PC-3 (cell line): ENCODE measurements at regions not wholly inside any gene's neighbourhood (a gene's known extent, or its start where the extent isn't known, plus 50 kb on each side); places are given as distances from the start of the nearest gene placed in this dataset.
A peak's percentile ranks its signal among the peaks of the same experiment; 100 is the strongest.

Experiments
- ATAC-seq: fragments of 200-7000 bp; cut with Tn5 transposase; 2 replicates; pipeline ENCODE4 v1.9.1; 2020; ENCODE audit warnings: mild to moderate bottlenecking, moderate library complexity
- BruUV-seq: library from RNA; stranded (reverse); fragments of 400-500 nt; replicated peaks from 2 replicates; lab custom pipeline; 2021; lab: Mats Ljungman, UMichigan
- CTCF ChIA-PET: fragments of 300-600 bp; sonication (Branson Sonifier 250); formaldehyde crosslinking; loops from one replicate; lab custom pipeline; 2022; ENCODE audit warnings: antibody characterized with exemption; lab: Charles Lee
- POLR2A ChIA-PET: fragments of 300-600 bp; sonication (Branson Sonifier 250); formaldehyde crosslinking; loops from one replicate; lab custom pipeline; 2022; ENCODE audit warnings: antibody characterized with exemption; ENCODE audit not compliant: unreplicated experiment; lab: Charles Lee
- DNase-seq: peaks from one replicate; pipeline ENCODE4 v3.0.0-alpha.2; 2015
- H2AFZ ChIP-seq: fragments of 300-600 bp; sonication (generic); 2 replicates; pipeline ENCODE4 v1.6.0; 2016; ENCODE audit warnings: antibody characterized with exemption, low read length
- H3F3A ChIP-seq: fragments of 300-600 bp; sonication (generic); one replicate; pipeline ENCODE4 v1.6.0; 2017; ENCODE audit warnings: antibody characterized with exemption, low read length, control low read depth, mild to moderate bottlenecking; ENCODE audit not compliant: unreplicated experiment
- H3K27ac ChIP-seq: fragments of 300-600 bp; sonication (generic); 2 replicates; pipeline ENCODE4 v1.5.1; 2016; ENCODE audit warnings: mild to moderate bottlenecking, low read length
- H3K27me3 ChIP-seq: fragments of 300-600 bp; sonication (generic); 2 replicates; pipeline ENCODE4 v1.6.1; 2016; ENCODE audit warnings: low read length, mixed read lengths
- H3K36me3 ChIP-seq: fragments of 300-600 bp; sonication (generic); 2 replicates; pipeline ENCODE4 v1.6.1; 2016; ENCODE audit warnings: low read depth, mixed run types, low read length, mixed read lengths
- H3K4me1 ChIP-seq: fragments of 300-600 bp; sonication (generic); 2 replicates; pipeline ENCODE4 v1.5.1; 2016; ENCODE audit warnings: low read length; ENCODE audit not compliant: insufficient read depth
- H3K4me2 ChIP-seq: fragments of 300-600 bp; sonication (generic); 2 replicates; pipeline ENCODE4 v1.6.0; 2016; ENCODE audit warnings: low read length
- H3K4me3 ChIP-seq: fragments of 300-600 bp; sonication (generic); 2 replicates; pipeline ENCODE4 v1.5.1; 2016; ENCODE audit warnings: mild to moderate bottlenecking, low read length, mixed read lengths
- H3K79me2 ChIP-seq: fragments of 300-600 bp; sonication (generic); 2 replicates; pipeline ENCODE4 v1.6.1; 2017; ENCODE audit warnings: low read length, mixed read lengths
- H3K9ac ChIP-seq: fragments of 300-600 bp; sonication (generic); 2 replicates; pipeline ENCODE4 v1.6.0; 2016; ENCODE audit warnings: mild to moderate bottlenecking, low read length
- H3K9me2 ChIP-seq: fragments of 300-600 bp; sonication (generic); replicated peaks from 2 replicates; pipeline ENCODE4 v1.6.1; 2016; ENCODE audit warnings: mixed run types, low read length, mixed read lengths
- H3K9me3 ChIP-seq: fragments of 300-600 bp; sonication (generic); 2 replicates; pipeline ENCODE4 v1.6.1; 2016; ENCODE audit warnings: low read length, mixed read lengths
- H4K20me1 ChIP-seq: fragments of 300-600 bp; sonication (generic); 2 replicates; pipeline ENCODE4 v1.6.1; 2016; ENCODE audit warnings: low read length, mixed read lengths
- CTCF ChIP-seq: fragments of 300-600 bp; sonication (generic); conservative IDR thresholded peaks from 2 replicates; pipeline ENCODE4 v1.5.1; 2017; ENCODE audit warnings: antibody characterized with exemption, low read depth, mild to moderate bottlenecking, low read length
- EZH2 ChIP-seq: fragments of 300-600 bp; sonication (generic); IDR thresholded peaks from one replicate; pipeline ENCODE4 v1.6.1; 2017; ENCODE audit warnings: antibody characterized with exemption, mild to moderate bottlenecking, low read length; ENCODE audit not compliant: unreplicated experiment
- EZH2phosphoT487 ChIP-seq: fragments of 300-600 bp; sonication (generic); IDR thresholded peaks from 2 replicates; pipeline ENCODE4 v1.6.1; 2018; ENCODE audit warnings: mild to moderate bottlenecking, antibody characterized with exemption, low read length, borderline replicate concordance
- intact Hi-C: fragments of 100-400 bp; cut with micrococcal nuclease; formaldehyde crosslinking; loops from 2 replicates; pipeline ENCODE4 v1.9.0; 2023

GRCh38 chr3:8369638-8370037, 132.0 kb upstream of the LMCD1 start:
- Histone ChIP-seq H2AFZ (no peak overlapping the region), H3K9me3 (no peaks in the 10 kb centered on the region), H3K4me2 (no peak overlapping the region), H3K4me1 (0 out of 2 replicates have a peak, but pooled peaks cover 3% of the 10 kb centered on the region), H3K27me3 (peaks cover 25% of the 10 kb centered on the region), H3K79me2 (no peaks in the 10 kb centered on the region), H3K4me3 (no peak overlapping the region), H3K9me2 (no peaks in the 10 kb centered on the region), H3K36me3 (no peaks in the 10 kb centered on the region), H4K20me1 (no peaks in the 10 kb centered on the region), H3K27ac (no peak overlapping the region), H3F3A (no peaks in the 10 kb centered on the region), H3K9ac (no peak overlapping the region)
- ATAC-seq (no peak), DNase-seq (no peak)
- intact Hi-C loops = no loop called here
- ChIA-PET POLR2A (no interaction called here), CTCF (no interaction called here)
- no peak for TF ChIP-seq EZH2phosphoT487
- no peak for TF ChIP-seq CTCF
- no peak for TF ChIP-seq EZH2
- BruUV-seq = no TSS peak

GRCh38 chr3:8371085-8371551, 130.5 kb upstream of the LMCD1 start:
- TF ChIP-seq EZH2phosphoT487 = no peak
- no peak for TF ChIP-seq EZH2
- no peak for TF ChIP-seq CTCF
- Histone ChIP-seq H3K27me3 (peaks cover 16% of the 10 kb centered on the region), H3K9me3 (no peaks in the 10 kb centered on the region), H3K4me1 (0 out of 2 replicates have a peak, but pooled peaks cover 3% of the 10 kb centered on the region), H3K9ac (no peak overlapping the region), H3K36me3 (no peaks in the 10 kb centered on the region), H3K27ac (no peak overlapping the region), H4K20me1 (no peaks in the 10 kb centered on the region), H3F3A (no peaks in the 10 kb centered on the region), H3K4me3 (no peak overlapping the region), H2AFZ (no peak overlapping the region), H3K79me2 (no peaks in the 10 kb centered on the region), H3K9me2 (no peaks in the 10 kb centered on the region), H3K4me2 (no peak overlapping the region)
- DNase-seq (peak; percentile 51), ATAC-seq (peak; percentile 37; the same call in 1 of the 2 replicates)
- intact Hi-C loops = no loop called here
- CTCF ChIA-PET = no interaction called here
- BruUV-seq = no TSS peak
- POLR2A ChIA-PET = no interaction called here

GRCh38 chr3:8371960-8372463, 129.6 kb upstream of the LMCD1 start:
- Histone ChIP-seq H2AFZ (no peak overlapping the region), H3K4me3 (no peak overlapping the region), H3K9me3 (no peaks in the 10 kb centered on the region), H3K27me3 (peaks cover 9% of the 10 kb centered on the region), H3K36me3 (no peaks in the 10 kb centered on the region), H3F3A (no peaks in the 10 kb centered on the region), H3K9ac (no peak overlapping the region), H3K27ac (no peak overlapping the region), H3K4me2 (no peak overlapping the region), H4K20me1 (no peaks in the 10 kb centered on the region), H3K79me2 (no peaks in the 10 kb centered on the region), H3K9me2 (no peaks in the 10 kb centered on the region), H3K4me1 (0 out of 2 replicates have a peak, but pooled peaks cover 3% of the 10 kb centered on the region)
- no peak for DNase-seq
- ATAC-seq = no peak
- TF ChIP-seq EZH2phosphoT487 = no peak
- no peak for TF ChIP-seq EZH2
- TF ChIP-seq CTCF = no peak
- BruUV-seq = no TSS peak
- intact Hi-C loops = no loop called here
- POLR2A ChIA-PET = no interaction called here
- CTCF ChIA-PET = no interaction called here
